ENCODE measurements at regions not wholly inside any gene's neighbourhood (a gene's known extent, or its start where the extent isn't known, plus 50 kb on each side); places are given as distances from the start of the nearest gene placed in this dataset.

DNA sequence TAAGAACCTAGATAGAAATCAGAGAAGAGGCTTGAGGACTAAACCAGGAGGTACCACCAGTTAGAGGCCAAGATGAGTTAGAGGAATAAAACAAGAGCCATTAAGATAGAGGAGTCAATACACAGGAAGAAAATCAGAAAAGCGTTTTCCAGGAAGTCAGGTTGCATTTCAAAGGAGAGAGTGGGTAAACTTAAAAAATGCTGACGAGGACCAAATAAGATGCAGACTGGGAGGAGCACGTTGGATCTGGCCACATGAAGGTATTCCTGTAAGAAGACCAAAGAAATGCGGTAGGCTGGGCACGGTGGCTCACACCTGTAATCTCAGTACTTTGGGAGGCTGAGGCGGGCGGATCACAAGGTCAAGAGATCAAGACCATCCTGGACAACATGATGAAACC, 533.1 kb upstream of the TENM3 start:
- Histone ChIP-seq H3K9me3 (ENCODE audit: low read length) (no peaks in the 10 kb centered on the region), H3K36me3 (ENCODE audit: insufficient read depth, low read length) (no peaks in the 10 kb centered on the region), H2AFZ (ENCODE audit: low read depth, low read length) (no peak overlapping the region), H3K4me3 (ENCODE audit: low read length) (no peak overlapping the region), H3K27me3 (ENCODE audit: insufficient read depth, low read length) (no peaks in the 10 kb centered on the region), H3K4me1 (ENCODE audit: insufficient read depth, low read length) (no peaks in the 10 kb centered on the region)

DNA sequence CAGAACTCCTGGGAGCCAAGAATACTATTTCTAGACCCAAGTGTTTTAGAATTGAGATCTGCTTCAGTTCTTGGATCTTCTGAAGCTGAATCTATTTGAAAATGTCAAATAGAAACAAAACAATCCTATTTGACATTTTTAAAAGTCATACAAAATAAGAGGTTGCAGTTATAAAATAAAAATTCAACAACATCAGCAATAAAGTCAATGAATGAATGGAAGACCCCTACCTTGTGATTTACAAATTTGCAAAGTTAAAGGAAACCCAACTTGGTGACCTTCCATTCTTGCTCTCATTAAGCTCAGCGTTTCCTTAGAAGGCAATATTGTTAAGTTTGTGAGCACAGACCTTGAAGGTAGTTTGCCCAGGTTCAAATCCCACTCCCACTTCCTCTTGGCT, 531.8 kb upstream of the TENM3 start:
- no peaks in the 10 kb centered on the region for H3K27me3 ChIP-seq (ENCODE audit: insufficient read depth, low read length)
- no peaks in the 10 kb centered on the region for H3K4me1 ChIP-seq (ENCODE audit: insufficient read depth, low read length)

DNA sequence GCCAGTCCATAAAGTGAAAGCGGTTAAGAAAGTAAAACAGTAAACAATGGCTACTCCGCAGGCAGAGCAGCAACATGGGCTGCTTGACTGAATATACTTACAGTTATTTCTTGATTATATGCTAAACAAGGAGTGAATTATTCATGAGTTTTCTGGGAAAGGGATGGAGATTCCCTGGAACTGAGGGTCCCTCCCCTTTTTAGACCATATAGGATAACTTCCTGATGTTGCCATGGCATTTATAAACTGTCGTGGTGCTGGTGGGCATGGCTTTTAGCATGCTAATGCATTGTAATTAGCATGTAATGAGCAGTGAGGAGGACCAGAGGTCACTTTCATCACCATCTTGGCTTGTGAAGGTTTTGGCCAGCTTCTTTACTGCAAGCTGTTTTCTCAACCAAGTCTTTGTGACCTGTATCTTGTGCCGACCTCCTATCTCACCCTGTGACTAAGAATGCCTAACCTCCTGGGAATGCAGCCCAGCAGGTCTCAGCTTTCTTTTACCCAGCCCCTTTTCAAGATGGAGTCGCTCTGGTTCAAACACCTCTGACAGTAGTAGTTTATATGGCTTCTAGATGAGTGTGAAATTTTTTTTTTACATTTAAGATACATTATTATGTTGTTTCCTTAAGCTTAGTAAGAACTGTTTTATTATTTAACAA, 514.8 kb upstream of the TENM3 start:
- H3K4me3 ChIP-seq (ENCODE audit: low read length): no peak overlapping the region
- no peaks in the 10 kb centered on the region for H3K9me3 ChIP-seq (ENCODE audit: low read length)
- H3K36me3 ChIP-seq (ENCODE audit: insufficient read depth, low read length): no peaks in the 10 kb centered on the region
- H2AFZ ChIP-seq (ENCODE audit: low read depth, low read length): peak overlapping the region; percentile 37
- no peaks in the 10 kb centered on the region for H3K27me3 ChIP-seq (ENCODE audit: insufficient read depth, low read length)
- H3K4me1 ChIP-seq (ENCODE audit: insufficient read depth, low read length): peaks cover 20% of the 10 kb centered on the region

More for the DNA sequence above, 531.8 kb upstream of the TENM3 start:
- Histone ChIP-seq H3K4me3 (ENCODE audit: low read length) (no peak overlapping the region), H3K36me3 (ENCODE audit: insufficient read depth, low read length) (no peaks in the 10 kb centered on the region), H3K9me3 (ENCODE audit: low read length) (no peaks in the 10 kb centered on the region), H2AFZ (ENCODE audit: low read depth, low read length) (no peak overlapping the region)

DNA sequence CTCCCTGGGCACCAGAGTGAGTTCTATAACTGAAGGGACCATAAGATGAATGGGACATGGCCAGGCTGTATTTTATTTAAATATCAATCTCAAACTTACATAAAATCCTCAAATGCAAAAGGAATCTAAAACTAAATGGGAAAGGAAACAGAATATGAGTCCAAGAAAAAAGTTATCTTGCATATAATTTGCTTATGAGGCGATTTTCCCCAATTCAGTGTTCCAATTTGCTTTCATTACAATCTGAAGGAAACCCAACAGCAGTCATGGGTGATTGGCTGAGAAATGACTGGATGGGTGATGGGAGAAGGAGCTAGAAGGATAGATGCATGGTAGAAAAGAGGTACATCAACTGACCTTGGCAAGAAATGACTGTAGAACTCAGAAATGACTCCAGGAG, 511.3 kb upstream of the TENM3 start:
- no peak overlapping the region for H2AFZ ChIP-seq (ENCODE audit: low read depth, low read length)

DNA sequence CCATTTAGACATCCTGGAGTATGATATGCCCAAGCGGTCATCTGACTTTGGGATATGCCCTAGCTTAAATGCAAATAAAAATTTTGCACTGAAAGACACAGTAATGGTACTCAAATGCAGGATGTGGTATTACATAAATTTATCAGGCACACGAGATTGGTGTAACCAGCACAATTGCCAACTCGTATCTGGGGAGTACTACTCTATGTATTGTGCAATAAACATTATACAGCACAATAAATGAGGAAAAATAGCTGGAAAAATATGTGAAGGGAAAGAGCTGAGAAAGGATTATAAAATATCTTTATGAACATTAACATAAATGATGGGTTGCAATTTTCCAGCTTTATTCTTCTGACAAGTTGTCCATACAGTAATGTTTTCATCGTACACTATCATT, 505.5 kb upstream of the TENM3 start:
- Histone ChIP-seq H3K4me1 (ENCODE audit: insufficient read depth, low read length) (peaks cover 6% of the 10 kb centered on the region), H3K4me3 (ENCODE audit: low read length) (no peak overlapping the region), H3K9me3 (ENCODE audit: low read length) (no peaks in the 10 kb centered on the region), H2AFZ (ENCODE audit: low read depth, low read length) (no peak overlapping the region), H3K27me3 (ENCODE audit: insufficient read depth, low read length) (no peaks in the 10 kb centered on the region), H3K36me3 (ENCODE audit: insufficient read depth, low read length) (no peaks in the 10 kb centered on the region)

More for the DNA sequence above, 511.3 kb upstream of the TENM3 start:
- Histone ChIP-seq H3K4me3 (ENCODE audit: low read length) (no peak overlapping the region), H3K9me3 (ENCODE audit: low read length) (no peaks in the 10 kb centered on the region), H3K4me1 (ENCODE audit: insufficient read depth, low read length) (peaks cover 20% of the 10 kb centered on the region), H3K27me3 (ENCODE audit: insufficient read depth, low read length) (no peaks in the 10 kb centered on the region), H3K36me3 (ENCODE audit: insufficient read depth, low read length) (no peaks in the 10 kb centered on the region)

DNA sequence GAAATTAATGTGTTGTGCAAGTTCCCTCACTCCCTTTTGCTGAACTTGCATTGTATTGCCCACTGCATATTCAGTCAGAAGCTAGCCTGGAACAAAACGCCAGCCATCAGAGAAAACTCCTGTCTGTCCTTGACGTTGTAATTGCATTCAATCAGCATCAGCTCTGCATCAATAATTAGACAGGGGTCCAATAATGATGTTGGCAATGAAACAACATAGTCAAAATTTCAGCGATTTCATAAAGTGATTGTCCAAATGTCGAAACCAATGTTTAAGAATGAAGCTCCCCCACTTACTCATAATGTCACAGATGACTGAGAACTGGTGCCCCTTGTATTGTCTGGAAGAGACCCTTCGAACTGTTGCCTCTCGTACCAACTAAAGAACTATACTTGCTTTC, 504.2 kb upstream of the TENM3 start:
- Histone ChIP-seq H3K27me3 (ENCODE audit: insufficient read depth, low read length) (no peaks in the 10 kb centered on the region), H3K36me3 (ENCODE audit: insufficient read depth, low read length) (no peaks in the 10 kb centered on the region), H3K9me3 (ENCODE audit: low read length) (no peaks in the 10 kb centered on the region), H3K4me3 (ENCODE audit: low read length) (no peak overlapping the region), H2AFZ (ENCODE audit: low read depth, low read length) (no peak overlapping the region), H3K4me1 (ENCODE audit: insufficient read depth, low read length) (peaks cover 6% of the 10 kb centered on the region)

DNA sequence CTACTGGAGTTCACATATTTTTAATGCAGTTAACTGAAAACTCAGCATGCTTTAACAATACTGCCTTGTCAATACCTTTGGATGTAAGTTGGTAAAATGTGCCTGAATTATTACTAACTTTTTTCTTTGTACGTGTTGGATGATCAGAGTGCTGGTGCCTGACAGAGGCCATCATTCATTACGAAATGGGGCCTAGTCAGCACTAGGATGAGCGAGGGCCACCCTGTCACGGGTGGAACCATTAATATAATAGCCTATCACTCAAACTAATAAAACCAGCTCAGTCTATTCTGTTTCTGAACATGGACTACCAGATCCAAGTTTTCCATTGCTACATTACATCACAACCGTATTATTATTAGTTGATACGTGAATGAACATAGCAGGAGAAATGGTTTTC, 501.7 kb upstream of the TENM3 start:
- Histone ChIP-seq H2AFZ (ENCODE audit: low read depth, low read length) (no peak overlapping the region), H3K36me3 (ENCODE audit: insufficient read depth, low read length) (no peaks in the 10 kb centered on the region), H3K4me3 (ENCODE audit: low read length) (no peak overlapping the region), H3K4me1 (ENCODE audit: insufficient read depth, low read length) (peaks cover 6% of the 10 kb centered on the region), H3K9me3 (ENCODE audit: low read length) (no peaks in the 10 kb centered on the region), H3K27me3 (ENCODE audit: insufficient read depth, low read length) (no peaks in the 10 kb centered on the region)

DNA sequence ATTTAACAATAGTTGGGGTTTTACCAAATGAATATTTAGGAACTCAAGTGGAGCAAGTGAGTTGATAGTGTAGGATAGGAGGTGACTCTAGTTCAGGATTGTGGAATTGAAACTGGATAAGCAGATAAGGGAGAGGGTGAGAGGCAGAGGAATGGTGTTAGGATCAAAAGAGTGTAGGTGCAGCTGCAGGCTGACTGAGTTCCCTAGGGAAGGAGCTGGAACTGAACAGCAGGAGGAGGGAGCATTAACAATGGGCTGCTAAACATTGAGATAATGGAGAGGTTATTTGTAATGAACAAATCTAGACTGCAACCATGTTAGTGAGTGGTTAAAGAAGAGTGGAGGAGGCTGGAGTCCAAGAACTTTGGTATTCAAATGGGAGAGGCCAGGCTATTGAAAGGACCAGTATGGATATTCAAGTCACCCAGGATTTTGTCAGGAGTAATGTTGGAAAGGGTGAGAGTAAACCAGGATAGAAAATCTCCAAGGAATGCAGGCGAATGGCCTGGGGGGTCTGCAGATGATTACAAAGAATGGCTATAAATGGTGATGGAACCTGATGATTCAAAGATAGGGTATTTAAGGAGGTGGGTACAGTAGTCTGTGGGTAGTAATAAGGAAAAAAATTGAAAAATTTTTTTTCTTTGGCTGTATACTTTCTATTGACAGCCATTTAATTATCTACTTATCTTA, 497.1 kb upstream of the TENM3 start:
- Histone ChIP-seq H3K4me3 (ENCODE audit: low read length) (no peak overlapping the region), H3K4me1 (ENCODE audit: insufficient read depth, low read length) (no peaks in the 10 kb centered on the region), H3K36me3 (ENCODE audit: insufficient read depth, low read length) (no peaks in the 10 kb centered on the region), H2AFZ (ENCODE audit: low read depth, low read length) (no peak overlapping the region), H3K9me3 (ENCODE audit: low read length) (no peaks in the 10 kb centered on the region), H3K27me3 (ENCODE audit: insufficient read depth, low read length) (no peaks in the 10 kb centered on the region)

DNA sequence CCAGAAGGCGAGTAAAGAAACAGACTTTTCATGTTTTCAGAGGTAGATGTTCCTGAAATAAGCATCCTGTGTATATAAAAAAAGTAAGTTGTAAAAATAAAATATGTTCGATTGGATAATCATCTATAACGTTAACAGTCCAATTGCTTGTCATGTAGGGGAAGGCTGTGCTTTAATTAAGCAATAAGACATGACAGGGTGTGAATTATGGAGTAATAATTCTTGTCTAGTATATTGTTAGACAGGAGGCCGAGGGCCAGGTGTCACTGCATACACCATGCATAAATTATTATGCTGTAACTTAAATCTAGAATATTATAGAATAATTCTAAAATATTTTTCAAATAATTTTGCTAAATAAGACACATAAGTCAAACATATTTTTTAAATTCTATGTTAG, 494.6 kb upstream of the TENM3 start:
- no peak overlapping the region for H2AFZ ChIP-seq (ENCODE audit: low read depth, low read length)
- no peaks in the 10 kb centered on the region for H3K4me1 ChIP-seq (ENCODE audit: insufficient read depth, low read length)
- no peak overlapping the region for H3K4me3 ChIP-seq (ENCODE audit: low read length)
- no peaks in the 10 kb centered on the region for H3K27me3 ChIP-seq (ENCODE audit: insufficient read depth, low read length)
- no peaks in the 10 kb centered on the region for H3K36me3 ChIP-seq (ENCODE audit: insufficient read depth, low read length)
- no peaks in the 10 kb centered on the region for H3K9me3 ChIP-seq (ENCODE audit: low read length)

DNA sequence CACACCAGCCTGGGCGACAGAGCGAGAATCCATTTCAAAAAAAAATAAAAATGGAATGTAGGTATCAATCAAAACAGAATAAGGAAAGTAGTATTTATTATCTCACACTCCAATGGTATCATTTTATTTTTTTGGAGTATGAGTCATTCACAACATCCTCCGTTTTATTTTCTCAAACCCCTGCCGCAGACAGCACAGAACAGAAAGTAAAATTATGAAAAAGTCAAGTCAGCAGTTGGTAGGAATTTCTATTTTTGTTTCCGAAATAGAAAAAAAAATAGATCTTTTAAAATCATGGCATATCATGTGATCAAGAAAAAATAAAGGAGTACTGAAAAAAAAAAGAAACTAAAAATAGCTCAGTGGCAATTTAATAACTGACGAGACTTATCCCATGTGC, 490.7 kb upstream of the TENM3 start:
- Histone ChIP-seq H3K9me3 (ENCODE audit: low read length) (no peaks in the 10 kb centered on the region), H2AFZ (ENCODE audit: low read depth, low read length) (no peak overlapping the region), H3K4me3 (ENCODE audit: low read length) (no peak overlapping the region), H3K4me1 (ENCODE audit: insufficient read depth, low read length) (peaks cover 17% of the 10 kb centered on the region), H3K36me3 (ENCODE audit: insufficient read depth, low read length) (no peaks in the 10 kb centered on the region), H3K27me3 (ENCODE audit: insufficient read depth, low read length) (no peaks in the 10 kb centered on the region)

DNA sequence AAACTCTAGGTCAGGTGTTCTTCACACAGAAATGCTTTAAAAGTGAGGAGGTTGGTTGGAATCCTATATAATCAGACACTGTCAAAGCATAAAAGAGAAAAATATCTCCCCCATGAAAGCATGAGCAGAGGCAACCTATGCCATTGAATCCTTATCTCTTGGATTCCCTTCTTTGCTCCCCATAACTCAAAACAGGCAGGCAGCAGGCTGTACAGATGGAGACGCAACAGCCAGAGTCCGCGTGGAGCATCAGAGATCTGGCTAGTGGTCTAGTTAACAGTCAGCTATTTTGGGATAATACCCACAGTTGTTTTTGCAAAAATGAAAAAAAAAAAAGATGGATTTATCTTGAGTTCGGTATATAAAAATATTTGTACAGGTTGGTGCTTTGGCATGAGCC, 490.0 kb upstream of the TENM3 start:
- Histone ChIP-seq H3K36me3 (ENCODE audit: insufficient read depth, low read length) (no peaks in the 10 kb centered on the region), H3K4me1 (ENCODE audit: insufficient read depth, low read length) (peaks cover 24% of the 10 kb centered on the region), H2AFZ (ENCODE audit: low read depth, low read length) (no peak overlapping the region), H3K27me3 (ENCODE audit: insufficient read depth, low read length) (no peaks in the 10 kb centered on the region), H3K9me3 (ENCODE audit: low read length) (no peaks in the 10 kb centered on the region), H3K4me3 (ENCODE audit: low read length) (no peak overlapping the region)

DNA sequence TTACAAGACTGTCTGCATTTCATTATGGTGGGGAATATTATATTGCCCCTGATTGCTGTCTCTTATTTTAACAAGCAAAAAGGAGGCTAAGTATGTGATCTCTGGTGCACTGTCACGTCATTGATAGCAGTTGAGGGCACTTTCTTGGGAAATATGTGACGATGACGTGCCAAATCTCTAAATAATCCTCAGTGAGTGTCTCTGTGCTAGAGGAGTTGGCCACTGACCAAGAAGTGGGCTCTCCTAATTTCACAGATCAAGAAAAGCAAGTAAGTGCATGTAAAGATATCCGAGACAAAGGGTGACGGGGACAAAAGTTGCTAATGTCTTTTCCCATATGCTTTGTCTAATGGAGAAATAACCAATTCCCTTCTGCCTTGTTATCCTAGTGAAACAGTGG, 487.4 kb upstream of the TENM3 start:
- Histone ChIP-seq H3K27me3 (ENCODE audit: insufficient read depth, low read length) (no peaks in the 10 kb centered on the region), H3K9me3 (ENCODE audit: low read length) (no peaks in the 10 kb centered on the region), H3K4me1 (ENCODE audit: insufficient read depth, low read length) (peaks cover 32% of the 10 kb centered on the region), H3K4me3 (ENCODE audit: low read length) (no peak overlapping the region), H2AFZ (ENCODE audit: low read depth, low read length) (no peak overlapping the region), H3K36me3 (ENCODE audit: insufficient read depth, low read length) (no peaks in the 10 kb centered on the region)

DNA sequence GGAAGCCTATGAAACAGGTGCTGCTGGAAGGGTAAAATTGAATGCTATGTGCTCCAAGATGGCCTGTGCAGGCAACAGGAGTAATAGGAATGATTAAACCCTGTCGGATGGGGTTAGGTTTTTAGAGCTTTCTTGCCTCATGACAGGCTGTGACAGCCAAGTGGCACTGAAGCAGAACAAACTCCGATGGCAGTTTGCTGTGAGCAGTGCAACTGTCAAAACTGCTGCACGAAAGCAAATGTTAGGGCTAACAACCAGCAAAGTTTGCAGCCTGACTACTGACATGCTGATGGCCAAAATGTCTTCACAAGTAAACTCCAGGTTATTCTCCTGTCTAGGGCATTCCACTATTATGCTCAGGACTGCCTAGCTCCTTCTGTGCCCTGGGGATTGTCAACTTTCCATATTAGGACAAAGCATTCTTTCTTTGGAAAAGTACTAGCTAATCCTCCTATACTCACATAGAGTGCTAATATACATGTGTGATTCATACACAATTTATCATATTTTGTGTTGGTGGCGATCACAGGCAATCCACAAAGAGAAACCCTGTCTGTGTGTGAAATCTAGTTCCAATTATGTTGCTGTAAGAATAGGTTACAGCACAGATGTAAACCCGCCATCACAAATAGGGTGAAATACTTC, 486.6 kb upstream of the TENM3 start:
- H3K9me3 ChIP-seq (ENCODE audit: low read length): no peaks in the 10 kb centered on the region
- peaks cover 32% of the 10 kb centered on the region for H3K4me1 ChIP-seq (ENCODE audit: insufficient read depth, low read length)
- no peaks in the 10 kb centered on the region for H3K36me3 ChIP-seq (ENCODE audit: insufficient read depth, low read length)
- H2AFZ ChIP-seq (ENCODE audit: low read depth, low read length): peak overlapping the region; percentile 18
- H3K27me3 ChIP-seq (ENCODE audit: insufficient read depth, low read length): no peaks in the 10 kb centered on the region
- H3K4me3 ChIP-seq (ENCODE audit: low read length): peak overlapping the region; percentile 1

Data from neuron (in vitro differentiated cells).